ENCODE measurements at regions not wholly inside any gene's neighbourhood (a gene's known extent, or its start where the extent isn't known, plus 50 kb on each side); places are given as distances from the start of the nearest gene placed in this dataset.

DNA sequence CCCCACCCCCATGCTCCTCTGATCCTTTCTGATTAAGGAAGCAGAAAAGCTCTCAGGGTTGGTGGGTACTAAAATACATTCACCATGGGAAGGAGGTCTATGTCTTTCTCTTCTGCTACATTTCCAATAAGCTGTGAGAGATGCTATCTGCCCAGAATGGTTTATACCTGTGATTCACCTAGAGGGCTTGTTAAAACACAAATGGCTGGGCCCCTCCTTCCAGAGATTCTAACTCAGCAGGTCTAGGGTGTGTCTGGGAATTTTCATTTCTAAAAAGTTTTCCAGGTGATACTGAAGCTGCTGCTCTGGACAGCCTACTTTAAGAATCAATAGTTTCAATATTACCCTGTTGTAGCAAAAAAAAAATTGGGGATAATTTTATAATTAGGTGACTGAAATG is 772.2 kb upstream of the ZEB2 start:
- no peak for TF ChIP-seq POLR2A (IDR thresholded peaks at IDR 0.05)
- TF ChIP-seq, protein P1, sequence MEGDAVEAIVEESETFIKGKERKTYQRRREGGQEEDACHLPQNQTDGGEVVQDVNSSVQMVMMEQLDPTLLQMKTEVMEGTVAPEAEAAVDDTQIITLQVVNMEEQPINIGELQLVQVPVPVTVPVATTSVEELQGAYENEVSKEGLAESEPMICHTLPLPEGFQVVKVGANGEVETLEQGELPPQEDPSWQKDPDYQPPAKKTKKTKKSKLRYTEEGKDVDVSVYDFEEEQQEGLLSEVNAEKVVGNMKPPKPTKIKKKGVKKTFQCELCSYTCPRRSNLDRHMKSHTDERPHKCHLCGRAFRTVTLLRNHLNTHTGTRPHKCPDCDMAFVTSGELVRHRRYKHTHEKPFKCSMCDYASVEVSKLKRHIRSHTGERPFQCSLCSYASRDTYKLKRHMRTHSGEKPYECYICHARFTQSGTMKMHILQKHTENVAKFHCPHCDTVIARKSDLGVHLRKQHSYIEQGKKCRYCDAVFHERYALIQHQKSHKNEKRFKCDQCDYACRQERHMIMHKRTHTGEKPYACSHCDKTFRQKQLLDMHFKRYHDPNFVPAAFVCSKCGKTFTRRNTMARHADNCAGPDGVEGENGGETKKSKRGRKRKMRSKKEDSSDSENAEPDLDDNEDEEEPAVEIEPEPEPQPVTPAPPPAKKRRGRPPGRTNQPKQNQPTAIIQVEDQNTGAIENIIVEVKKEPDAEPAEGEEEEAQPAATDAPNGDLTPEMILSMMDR (IDR thresholded peaks at IDR 0.05): no peak
